ENCODE measurements at regions not wholly inside any gene's neighbourhood (a gene's known extent, or its start where the extent isn't known, plus 50 kb on each side); places are given as distances from the start of the nearest gene placed in this dataset.

- H3K36me3 ChIP-seq (ENCODE audit: control insufficient read depth in 3 of 3, insufficient read depth in 3 of 3, low read length in 3 of 3), result no peaks in the 10 kb centered on the region
- no peak overlapping the region for H3K4me3 ChIP-seq (ENCODE audit: low read length in 3 of 3)
- H3K9ac ChIP-seq (ENCODE audit: low read depth in 1 of 3, low read length in 3 of 3), result no peak overlapping the region
- no peak overlapping the region for H3K27ac ChIP-seq (ENCODE audit: low read depth, low read length)
- H3K9me3 ChIP-seq (ENCODE audit: control insufficient read depth in 3 of 3, low read length in 3 of 3), result no peaks in the 10 kb centered on the region
- H3K27me3 ChIP-seq (ENCODE audit: control insufficient read depth in 3 of 3, insufficient read depth in 3 of 3, low read length in 3 of 3), result no peaks in the 10 kb centered on the region
- H3K4me1 ChIP-seq (ENCODE audit: control insufficient read depth in 3 of 3, insufficient read depth in 3 of 3, low read length in 3 of 3), result no peaks in the 10 kb centered on the region
Observed at GRCh38 chr1:170290991-170291390, 145.2 kb downstream of the NTMT2 start.

GRCh38 chr1:170291516-170291915, 145.8 kb downstream of the NTMT2 start:
- Histone ChIP-seq H3K27ac (ENCODE audit: low read depth, low read length) (no peak overlapping the region), H3K9ac (ENCODE audit: low read depth in 1 of 3, low read length in 3 of 3) (no peak overlapping the region), H3K27me3 (ENCODE audit: control insufficient read depth in 3 of 3, insufficient read depth in 3 of 3, low read length in 3 of 3) (no peaks in the 10 kb centered on the region), H3K4me1 (ENCODE audit: control insufficient read depth in 3 of 3, insufficient read depth in 3 of 3, low read length in 3 of 3) (no peaks in the 10 kb centered on the region), H3K4me3 (ENCODE audit: low read length in 3 of 3) (no peak overlapping the region), H3K9me3 (ENCODE audit: control insufficient read depth in 3 of 3, low read length in 3 of 3) (no peaks in the 10 kb centered on the region), H3K36me3 (ENCODE audit: control insufficient read depth in 3 of 3, insufficient read depth in 3 of 3, low read length in 3 of 3) (no peaks in the 10 kb centered on the region)

- H3K27ac ChIP-seq (ENCODE audit: low read depth, low read length), result no peak overlapping the region
- H3K36me3 ChIP-seq (ENCODE audit: control insufficient read depth in 3 of 3, insufficient read depth in 3 of 3, low read length in 3 of 3), result no peaks in the 10 kb centered on the region
Observed at GRCh38 chr1:170296211-170296610, 150.5 kb downstream of the NTMT2 start.

GRCh38 chr1:170296642-170297041, 150.9 kb downstream of the NTMT2 start:
- Histone ChIP-seq H3K4me1 (ENCODE audit: control insufficient read depth in 3 of 3, insufficient read depth in 3 of 3, low read length in 3 of 3) (peaks cover 0 to 3% (median 0%) of the 10 kb centered on the region in 3 donors), H3K9ac (ENCODE audit: low read depth in 1 of 3, low read length in 3 of 3) (no peak overlapping the region), H3K36me3 (ENCODE audit: control insufficient read depth in 3 of 3, insufficient read depth in 3 of 3, low read length in 3 of 3) (no peaks in the 10 kb centered on the region)

More at GRCh38 chr1:170296211-170296610, 150.5 kb downstream of the NTMT2 start:
- peaks cover 0 to 3% (median 0%) of the 10 kb centered on the region in 3 donors for H3K4me1 ChIP-seq (ENCODE audit: control insufficient read depth in 3 of 3, insufficient read depth in 3 of 3, low read length in 3 of 3)
- H3K27me3 ChIP-seq (ENCODE audit: control insufficient read depth in 3 of 3, insufficient read depth in 3 of 3, low read length in 3 of 3), result no peaks in the 10 kb centered on the region
- H3K9me3 ChIP-seq (ENCODE audit: control insufficient read depth in 3 of 3, low read length in 3 of 3), result no peaks in the 10 kb centered on the region
- no peak overlapping the region for H3K4me3 ChIP-seq (ENCODE audit: low read length in 3 of 3)
- H3K9ac ChIP-seq (ENCODE audit: low read depth in 1 of 3, low read length in 3 of 3), result no peak overlapping the region

GRCh38 chr1:170301596-170301995, 155.8 kb downstream of the NTMT2 start:
- H3K4me1 ChIP-seq (ENCODE audit: control insufficient read depth in 3 of 3, insufficient read depth in 3 of 3, low read length in 3 of 3), result peaks cover 0 to 2% (median 0%) of the 10 kb centered on the region in 3 donors
- no peaks in the 10 kb centered on the region for H3K27me3 ChIP-seq (ENCODE audit: control insufficient read depth in 3 of 3, insufficient read depth in 3 of 3, low read length in 3 of 3)
- H3K9me3 ChIP-seq (ENCODE audit: control insufficient read depth in 3 of 3, low read length in 3 of 3), result no peaks in the 10 kb centered on the region
- H3K9ac ChIP-seq (ENCODE audit: low read depth in 1 of 3, low read length in 3 of 3), result no peak overlapping the region
- H3K4me3 ChIP-seq (ENCODE audit: low read length in 3 of 3), result no peak overlapping the region
- no peaks in the 10 kb centered on the region for H3K36me3 ChIP-seq (ENCODE audit: control insufficient read depth in 3 of 3, insufficient read depth in 3 of 3, low read length in 3 of 3)
- no peak overlapping the region for H3K27ac ChIP-seq (ENCODE audit: low read depth, low read length)

More at GRCh38 chr1:170296642-170297041, 150.9 kb downstream of the NTMT2 start:
- no peak overlapping the region for H3K4me3 ChIP-seq (ENCODE audit: low read length in 3 of 3)
- no peak overlapping the region for H3K27ac ChIP-seq (ENCODE audit: low read depth, low read length)
- no peaks in the 10 kb centered on the region for H3K9me3 ChIP-seq (ENCODE audit: control insufficient read depth in 3 of 3, low read length in 3 of 3)
- H3K27me3 ChIP-seq (ENCODE audit: control insufficient read depth in 3 of 3, insufficient read depth in 3 of 3, low read length in 3 of 3), result no peaks in the 10 kb centered on the region

- no peaks in the 10 kb centered on the region for H3K9me3 ChIP-seq (ENCODE audit: control insufficient read depth in 3 of 3, low read length in 3 of 3)
- H3K4me3 ChIP-seq (ENCODE audit: low read length in 3 of 3), result no peak overlapping the region
- H3K27ac ChIP-seq (ENCODE audit: low read depth, low read length), result no peak overlapping the region
- H3K9ac ChIP-seq (ENCODE audit: low read depth in 1 of 3, low read length in 3 of 3), result no peak overlapping the region
- no peaks in the 10 kb centered on the region for H3K4me1 ChIP-seq (ENCODE audit: control insufficient read depth in 3 of 3, insufficient read depth in 3 of 3, low read length in 3 of 3)
- no peaks in the 10 kb centered on the region for H3K27me3 ChIP-seq (ENCODE audit: control insufficient read depth in 3 of 3, insufficient read depth in 3 of 3, low read length in 3 of 3)
- H3K36me3 ChIP-seq (ENCODE audit: control insufficient read depth in 3 of 3, insufficient read depth in 3 of 3, low read length in 3 of 3), result no peaks in the 10 kb centered on the region
Observed at GRCh38 chr1:170303034-170303433, 157.3 kb downstream of the NTMT2 start.

GRCh38 chr1:170305777-170306512, 160.2 kb downstream of the NTMT2 start:
- H3K4me1 ChIP-seq (ENCODE audit: control insufficient read depth in 3 of 3, insufficient read depth in 3 of 3, low read length in 3 of 3), result no peaks in the 10 kb centered on the region
- H3K9ac ChIP-seq (ENCODE audit: low read depth in 1 of 3, low read length in 3 of 3), result no peak overlapping the region
- H3K9me3 ChIP-seq (ENCODE audit: control insufficient read depth in 3 of 3, low read length in 3 of 3), result no peaks in the 10 kb centered on the region
- H3K36me3 ChIP-seq (ENCODE audit: control insufficient read depth in 3 of 3, insufficient read depth in 3 of 3, low read length in 3 of 3), result no peaks in the 10 kb centered on the region
- no peak overlapping the region for H3K4me3 ChIP-seq (ENCODE audit: low read length in 3 of 3)
- H3K27ac ChIP-seq (ENCODE audit: low read depth, low read length), result no peak overlapping the region
- H3K27me3 ChIP-seq (ENCODE audit: control insufficient read depth in 3 of 3, insufficient read depth in 3 of 3, low read length in 3 of 3), result no peaks in the 10 kb centered on the region

GRCh38 chr1:170306513-170306910, 160.8 kb downstream of the NTMT2 start:
- H3K27me3 ChIP-seq (ENCODE audit: control insufficient read depth in 3 of 3, insufficient read depth in 3 of 3, low read length in 3 of 3), result no peaks in the 10 kb centered on the region
- H3K4me1 ChIP-seq (ENCODE audit: control insufficient read depth in 3 of 3, insufficient read depth in 3 of 3, low read length in 3 of 3), result no peaks in the 10 kb centered on the region
- H3K36me3 ChIP-seq (ENCODE audit: control insufficient read depth in 3 of 3, insufficient read depth in 3 of 3, low read length in 3 of 3), result no peaks in the 10 kb centered on the region
- H3K4me3 ChIP-seq (ENCODE audit: low read length in 3 of 3), result no peak overlapping the region
- H3K9me3 ChIP-seq (ENCODE audit: control insufficient read depth in 3 of 3, low read length in 3 of 3), result no peaks in the 10 kb centered on the region
- H3K27ac ChIP-seq (ENCODE audit: low read depth, low read length), result no peak overlapping the region
- H3K9ac ChIP-seq (ENCODE audit: low read depth in 1 of 3, low read length in 3 of 3), result no peak overlapping the region

GRCh38 chr1:170306948-170307347, 161.2 kb downstream of the NTMT2 start:
- Histone ChIP-seq H3K27ac (ENCODE audit: low read depth, low read length) (no peak overlapping the region), H3K4me1 (ENCODE audit: control insufficient read depth in 3 of 3, insufficient read depth in 3 of 3, low read length in 3 of 3) (no peaks in the 10 kb centered on the region)

GRCh38 chr1:170307426-170307825, 161.7 kb downstream of the NTMT2 start:
- Histone ChIP-seq H3K4me3 (ENCODE audit: low read length in 3 of 3) (no peak overlapping the region), H3K9me3 (ENCODE audit: control insufficient read depth in 3 of 3, low read length in 3 of 3) (no peaks in the 10 kb centered on the region), H3K9ac (ENCODE audit: low read depth in 1 of 3, low read length in 3 of 3) (no peak overlapping the region), H3K4me1 (ENCODE audit: control insufficient read depth in 3 of 3, insufficient read depth in 3 of 3, low read length in 3 of 3) (no peaks in the 10 kb centered on the region), H3K27ac (ENCODE audit: low read depth, low read length) (no peak overlapping the region), H3K36me3 (ENCODE audit: control insufficient read depth in 3 of 3, insufficient read depth in 3 of 3, low read length in 3 of 3) (no peaks in the 10 kb centered on the region), H3K27me3 (ENCODE audit: control insufficient read depth in 3 of 3, insufficient read depth in 3 of 3, low read length in 3 of 3) (no peaks in the 10 kb centered on the region)

More at GRCh38 chr1:170306948-170307347, 161.2 kb downstream of the NTMT2 start:
- Histone ChIP-seq H3K27me3 (ENCODE audit: control insufficient read depth in 3 of 3, insufficient read depth in 3 of 3, low read length in 3 of 3) (no peaks in the 10 kb centered on the region), H3K36me3 (ENCODE audit: control insufficient read depth in 3 of 3, insufficient read depth in 3 of 3, low read length in 3 of 3) (no peaks in the 10 kb centered on the region), H3K9ac (ENCODE audit: low read depth in 1 of 3, low read length in 3 of 3) (no peak overlapping the region), H3K9me3 (ENCODE audit: control insufficient read depth in 3 of 3, low read length in 3 of 3) (no peaks in the 10 kb centered on the region), H3K4me3 (ENCODE audit: low read length in 3 of 3) (no peak overlapping the region)

Measured in skeletal muscle tissue (tissue), 3 donors.